NCI-H2171 treated with DMSO at 0.1 percent for 48 hours (cell line): ENCODE measurements at regions not wholly inside any gene's neighbourhood (a gene's known extent, or its start where the extent isn't known, plus 50 kb on each side); places are given as distances from the start of the nearest gene placed in this dataset.
"Not testable (repeated sequence)": the region's sequence is repeated elsewhere in the genome, so short reads cannot be mapped to it uniquely, and the experiment has no call there.

Experiments used
- DNase-seq: peaks from one replicate; lab custom pipeline; 2025; lab: John Stamatoyannopoulos, UW

- DNase-seq, result no peak
These were observed 707.6 kb upstream of the FAM98A start for GRCh38 chr2:34306745-34307144.

- no peak for DNase-seq
These were observed 706.5 kb upstream of the FAM98A start for GRCh38 chr2:34305587-34305986.

- no peak for DNase-seq
These were observed 695.9 kb upstream of the FAM98A start for GRCh38 chr2:34294961-34295360.

GRCh38 chr2:34291076-34291475, 692.0 kb upstream of the FAM98A start:
- peak; percentile 94 for DNase-seq

GRCh38 chr2:34288016-34288415, 688.9 kb upstream of the FAM98A start:
- DNase-seq, result no peak

- DNase-seq, result no peak
These were observed 681.5 kb upstream of the FAM98A start for GRCh38 chr2:34280606-34281005.

GRCh38 chr2:34266908-34267697, 668.0 kb upstream of the FAM98A start:
- no peak for DNase-seq

GRCh38 chr2:34261701-34262100, 662.6 kb upstream of the FAM98A start:
- peak; percentile 87 for DNase-seq

GRCh38 chr2:34254272-34254878, 655.3 kb upstream of the FAM98A start:
- DNase-seq, result no peak

GRCh38 chr2:34252111-34252510, 653.0 kb upstream of the FAM98A start:
- DNase-seq, result no peak

GRCh38 chr2:34251578-34251977, 652.5 kb upstream of the FAM98A start:
- DNase-seq, result no peak

GRCh38 chr2:34244195-34244594, 645.1 kb upstream of the FAM98A start:
- no peak for DNase-seq

GRCh38 chr2:34242763-34243123, 643.6 kb upstream of the FAM98A start:
- DNase-seq, result peak; percentile 99

- peak; percentile 80 for DNase-seq
These were observed 643.0 kb upstream of the FAM98A start for GRCh38 chr2:34241905-34242762.

- no peak for DNase-seq
These were observed 640.4 kb upstream of the FAM98A start for GRCh38 chr2:34239511-34239910.

GRCh38 chr2:34234823-34235222, 635.7 kb upstream of the FAM98A start:
- no peak for DNase-seq

- peak; percentile 94 for DNase-seq
These were observed 630.9 kb upstream of the FAM98A start for GRCh38 chr2:34229998-34230397.

- no peak for DNase-seq
These were observed 616.1 kb upstream of the FAM98A start for GRCh38 chr2:34215174-34215573.

- DNase-seq, result not testable (repeated sequence)
These were observed 611.3 kb upstream of the FAM98A start for GRCh38 chr2:34210382-34210781.

GRCh38 chr2:34204560-34204959, 605.5 kb upstream of the FAM98A start:
- no peak for DNase-seq

GRCh38 chr2:34201099-34201498, 602.0 kb upstream of the FAM98A start:
- DNase-seq, result no peak

GRCh38 chr2:34199971-34200370, 600.9 kb upstream of the FAM98A start:
- DNase-seq, result no peak

- DNase-seq, result no peak
These were observed 594.1 kb upstream of the FAM98A start for GRCh38 chr2:34193164-34193563.
